H1 (cell line): ENCODE measurements at regions not wholly inside any gene's neighbourhood (a gene's known extent, or its start where the extent isn't known, plus 50 kb on each side); places are given as distances from the start of the nearest gene placed in this dataset.

Experiments
- JUND ChIP-seq: IDR thresholded peaks from 2 replicates; pipeline ENCODE4 v1.6.1; 2011; ENCODE audit warnings: mild to moderate bottlenecking, improper control_type of control experiment, low read length
- NANOG ChIP-seq: IDR thresholded peaks from 2 replicates; pipeline ENCODE4 v1.6.1; 2011; ENCODE audit warnings: low read length, low read depth, mild to moderate bottlenecking, inconsistent platforms; ENCODE audit not compliant: insufficient read depth, poor library complexity, severe bottlenecking
- SIN3A ChIP-seq, 2 experiments: IDR thresholded peaks in 1 of 2; conservative IDR thresholded peaks in 1 of 2; 2 replicates each; pipeline ENCODE4 v1.6.1; 2011 to 2012; ENCODE audit warnings: low read length in 2 of 2, improper control_type of control experiment in 1 of 2, low read depth in 1 of 2, mild to moderate bottlenecking in 1 of 2
- SP2 ChIP-seq: IDR thresholded peaks from 2 replicates; pipeline ENCODE4 v1.6.1; 2012; ENCODE audit warnings: mild to moderate bottlenecking, low read length, inconsistent platforms
- TF ChIP-seq, protein P1 (sequence below): fragments of 300-600 bp; sonication (generic); IDR thresholded peaks from 2 replicates; pipeline ENCODE4 v1.7.1; 2012; ENCODE audit warnings: low read length, moderate library complexity, mild to moderate bottlenecking, inconsistent platforms; ENCODE audit not compliant: insufficient replicate concordance

DNA sequence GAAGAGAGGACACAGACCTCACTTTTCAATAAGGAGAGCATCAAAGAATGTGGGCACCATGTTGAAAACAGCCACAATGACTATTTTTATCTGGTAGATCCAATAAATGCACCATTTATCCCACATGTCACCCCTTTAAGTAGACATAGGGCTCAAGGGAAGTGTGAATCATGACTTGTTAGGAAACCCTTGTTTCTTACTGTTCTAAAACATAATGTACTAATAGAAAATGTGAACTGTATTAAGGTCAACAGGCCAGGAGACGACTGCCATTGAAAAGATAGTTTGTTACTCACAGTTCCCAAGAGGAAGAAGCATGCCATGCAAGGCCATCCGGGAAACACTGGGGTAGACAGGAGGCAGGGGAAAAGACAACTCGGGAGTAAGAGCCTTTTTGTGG is 137.7 kb downstream of the EN1 start (continued):
- TF ChIP-seq, protein P1, sequence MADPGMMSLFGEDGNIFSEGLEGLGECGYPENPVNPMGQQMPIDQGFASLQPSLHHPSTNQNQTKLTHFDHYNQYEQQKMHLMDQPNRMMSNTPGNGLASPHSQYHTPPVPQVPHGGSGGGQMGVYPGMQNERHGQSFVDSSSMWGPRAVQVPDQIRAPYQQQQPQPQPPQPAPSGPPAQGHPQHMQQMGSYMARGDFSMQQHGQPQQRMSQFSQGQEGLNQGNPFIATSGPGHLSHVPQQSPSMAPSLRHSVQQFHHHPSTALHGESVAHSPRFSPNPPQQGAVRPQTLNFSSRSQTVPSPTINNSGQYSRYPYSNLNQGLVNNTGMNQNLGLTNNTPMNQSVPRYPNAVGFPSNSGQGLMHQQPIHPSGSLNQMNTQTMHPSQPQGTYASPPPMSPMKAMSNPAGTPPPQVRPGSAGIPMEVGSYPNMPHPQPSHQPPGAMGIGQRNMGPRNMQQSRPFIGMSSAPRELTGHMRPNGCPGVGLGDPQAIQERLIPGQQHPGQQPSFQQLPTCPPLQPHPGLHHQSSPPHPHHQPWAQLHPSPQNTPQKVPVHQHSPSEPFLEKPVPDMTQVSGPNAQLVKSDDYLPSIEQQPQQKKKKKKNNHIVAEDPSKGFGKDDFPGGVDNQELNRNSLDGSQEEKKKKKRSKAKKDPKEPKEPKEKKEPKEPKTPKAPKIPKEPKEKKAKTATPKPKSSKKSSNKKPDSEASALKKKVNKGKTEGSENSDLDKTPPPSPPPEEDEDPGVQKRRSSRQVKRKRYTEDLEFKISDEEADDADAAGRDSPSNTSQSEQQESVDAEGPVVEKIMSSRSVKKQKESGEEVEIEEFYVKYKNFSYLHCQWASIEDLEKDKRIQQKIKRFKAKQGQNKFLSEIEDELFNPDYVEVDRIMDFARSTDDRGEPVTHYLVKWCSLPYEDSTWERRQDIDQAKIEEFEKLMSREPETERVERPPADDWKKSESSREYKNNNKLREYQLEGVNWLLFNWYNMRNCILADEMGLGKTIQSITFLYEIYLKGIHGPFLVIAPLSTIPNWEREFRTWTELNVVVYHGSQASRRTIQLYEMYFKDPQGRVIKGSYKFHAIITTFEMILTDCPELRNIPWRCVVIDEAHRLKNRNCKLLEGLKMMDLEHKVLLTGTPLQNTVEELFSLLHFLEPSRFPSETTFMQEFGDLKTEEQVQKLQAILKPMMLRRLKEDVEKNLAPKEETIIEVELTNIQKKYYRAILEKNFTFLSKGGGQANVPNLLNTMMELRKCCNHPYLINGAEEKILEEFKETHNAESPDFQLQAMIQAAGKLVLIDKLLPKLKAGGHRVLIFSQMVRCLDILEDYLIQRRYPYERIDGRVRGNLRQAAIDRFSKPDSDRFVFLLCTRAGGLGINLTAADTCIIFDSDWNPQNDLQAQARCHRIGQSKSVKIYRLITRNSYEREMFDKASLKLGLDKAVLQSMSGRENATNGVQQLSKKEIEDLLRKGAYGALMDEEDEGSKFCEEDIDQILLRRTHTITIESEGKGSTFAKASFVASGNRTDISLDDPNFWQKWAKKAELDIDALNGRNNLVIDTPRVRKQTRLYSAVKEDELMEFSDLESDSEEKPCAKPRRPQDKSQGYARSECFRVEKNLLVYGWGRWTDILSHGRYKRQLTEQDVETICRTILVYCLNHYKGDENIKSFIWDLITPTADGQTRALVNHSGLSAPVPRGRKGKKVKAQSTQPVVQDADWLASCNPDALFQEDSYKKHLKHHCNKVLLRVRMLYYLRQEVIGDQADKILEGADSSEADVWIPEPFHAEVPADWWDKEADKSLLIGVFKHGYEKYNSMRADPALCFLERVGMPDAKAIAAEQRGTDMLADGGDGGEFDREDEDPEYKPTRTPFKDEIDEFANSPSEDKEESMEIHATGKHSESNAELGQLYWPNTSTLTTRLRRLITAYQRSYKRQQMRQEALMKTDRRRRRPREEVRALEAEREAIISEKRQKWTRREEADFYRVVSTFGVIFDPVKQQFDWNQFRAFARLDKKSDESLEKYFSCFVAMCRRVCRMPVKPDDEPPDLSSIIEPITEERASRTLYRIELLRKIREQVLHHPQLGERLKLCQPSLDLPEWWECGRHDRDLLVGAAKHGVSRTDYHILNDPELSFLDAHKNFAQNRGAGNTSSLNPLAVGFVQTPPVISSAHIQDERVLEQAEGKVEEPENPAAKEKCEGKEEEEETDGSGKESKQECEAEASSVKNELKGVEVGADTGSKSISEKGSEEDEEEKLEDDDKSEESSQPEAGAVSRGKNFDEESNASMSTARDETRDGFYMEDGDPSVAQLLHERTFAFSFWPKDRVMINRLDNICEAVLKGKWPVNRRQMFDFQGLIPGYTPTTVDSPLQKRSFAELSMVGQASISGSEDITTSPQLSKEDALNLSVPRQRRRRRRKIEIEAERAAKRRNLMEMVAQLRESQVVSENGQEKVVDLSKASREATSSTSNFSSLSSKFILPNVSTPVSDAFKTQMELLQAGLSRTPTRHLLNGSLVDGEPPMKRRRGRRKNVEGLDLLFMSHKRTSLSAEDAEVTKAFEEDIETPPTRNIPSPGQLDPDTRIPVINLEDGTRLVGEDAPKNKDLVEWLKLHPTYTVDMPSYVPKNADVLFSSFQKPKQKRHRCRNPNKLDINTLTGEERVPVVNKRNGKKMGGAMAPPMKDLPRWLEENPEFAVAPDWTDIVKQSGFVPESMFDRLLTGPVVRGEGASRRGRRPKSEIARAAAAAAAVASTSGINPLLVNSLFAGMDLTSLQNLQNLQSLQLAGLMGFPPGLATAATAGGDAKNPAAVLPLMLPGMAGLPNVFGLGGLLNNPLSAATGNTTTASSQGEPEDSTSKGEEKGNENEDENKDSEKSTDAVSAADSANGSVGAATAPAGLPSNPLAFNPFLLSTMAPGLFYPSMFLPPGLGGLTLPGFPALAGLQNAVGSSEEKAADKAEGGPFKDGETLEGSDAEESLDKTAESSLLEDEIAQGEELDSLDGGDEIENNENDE, result no peak
- no peak for TF ChIP-seq SIN3A (conservative IDR thresholded peaks at IDR 0.05 in 1 of 2, IDR thresholded peaks at IDR 0.05 in 1 of 2; ENCODE audit: low read depth in 1 of 2, low read length in 2 of 2)
- no peak for TF ChIP-seq NANOG
- TF ChIP-seq SP2, result no peak
- TF ChIP-seq JUND, result no peak
- TF ChIP-seq, all 59 proteins: peak for 0
